GM12878 (cell line): ENCODE measurements at regions not wholly inside any gene's neighbourhood (a gene's known extent, or its start where the extent isn't known, plus 50 kb on each side); places are given as distances from the start of the nearest gene placed in this dataset.

Source experiments
- ATAC-seq: fragments of 200-7000 bp; cut with Tn5 transposase; 3 replicates; pipeline ENCODE4 v1.9.1; 2020; ENCODE audit warnings: mild to moderate bottlenecking, moderate library complexity
- BruUV-seq: library from RNA; stranded (reverse); fragments of 400-500 nt; replicated peaks from 2 replicates; lab custom pipeline; 2021; lab: Mats Ljungman, UMichigan
- CTCF ChIA-PET: fragments of 300-600 bp; sonication (Branson Sonifier 250); formaldehyde crosslinking; extraction: SDS; loops from one replicate; lab custom pipeline; 2021; ENCODE audit warnings: inconsistent platforms; lab: Yijun Ruan, JAX
- POLR2A ChIA-PET: fragments of 350-600 bp; formaldehyde crosslinking; extraction: SDS; loops from one replicate; lab custom pipeline; 2021; ENCODE audit warnings: inconsistent platforms; lab: Charles Lee
- RAD21 ChIA-PET: fragments of 300-600 bp; sonication (Branson Sonifier 250); formaldehyde crosslinking; loops from one replicate; lab custom pipeline; 2023; ENCODE audit warnings: antibody characterized with exemption; ENCODE audit not compliant: unreplicated experiment; lab: Charles Lee
- SMC1A ChIA-PET: fragments of 300-600 bp; sonication (Branson Sonifier 250); formaldehyde crosslinking; loops from one replicate; lab custom pipeline; 2023; ENCODE audit not compliant: unreplicated experiment, uncharacterized antibody; lab: Charles Lee
- DNase-seq: peaks from one replicate; pipeline ENCODE4 v3.0.0-alpha.2; 2011; ENCODE audit warnings: low read depth, low spot score
- FAIRE-seq: peaks from 3 replicates; lab custom pipeline; 2011; peaks lifted over from hg19 to GRCh38; lab: Jason Lieb, UNC
- H2AFZ ChIP-seq: 2 replicates; pipeline ENCODE4 v1.6.0; 2011; ENCODE audit warnings: low read depth, low read length, control low read depth; ENCODE audit not compliant: control insufficient read depth
- H3K27ac ChIP-seq: 2 replicates; pipeline ENCODE4 v1.5.1; 2011; ENCODE audit warnings: control low read depth; ENCODE audit not compliant: control insufficient read depth, insufficient read depth
- H3K27me3 ChIP-seq, 2 experiments: replicated peaks in 1 of 2; 2 replicates each; pipeline versions ENCODE4 v1.6.0 to v1.6.1; 2011; ENCODE audit warnings: low read length in 1 of 2; ENCODE audit not compliant: control insufficient read depth in 2 of 2, insufficient read depth in 2 of 2
- H3K36me3 ChIP-seq, 2 experiments: 2 replicates each; pipeline ENCODE4 v1.5.1; 2011; ENCODE audit warnings: low read length in 1 of 2; ENCODE audit not compliant: control insufficient read depth in 2 of 2, insufficient read depth in 2 of 2
- H3K4me1 ChIP-seq: 2 replicates; pipeline ENCODE4 v1.6.1; 2011; ENCODE audit warnings: mild to moderate bottlenecking, low read length, moderate library complexity, mixed read lengths; ENCODE audit not compliant: control insufficient read depth, insufficient read depth
- H3K4me2 ChIP-seq: 2 replicates; pipeline ENCODE4 v1.6.0; 2011; ENCODE audit warnings: control low read depth; ENCODE audit not compliant: control insufficient read depth, insufficient read depth
- H3K4me3 ChIP-seq: fragments of 200-600 bp; sonication (generic); 2 replicates; pipeline ENCODE4 v1.5.1; 2016
- H3K79me2 ChIP-seq: 2 replicates; pipeline ENCODE4 v1.6.0; 2011; ENCODE audit warnings: low read length; ENCODE audit not compliant: control insufficient read depth, insufficient read depth
- H3K9ac ChIP-seq: 2 replicates; pipeline ENCODE4 v1.8.0; 2011; ENCODE audit warnings: low read length, control low read depth, mixed read lengths; ENCODE audit not compliant: control insufficient read depth, insufficient read depth
- H3K9me3 ChIP-seq: replicated peaks from 3 replicates; pipeline ENCODE4 v1.5.1; 2011; ENCODE audit warnings: mild to moderate bottlenecking, low read length; ENCODE audit not compliant: control insufficient read depth, insufficient read depth
- H4K20me1 ChIP-seq: 2 replicates; pipeline ENCODE4 v1.6.0; 2011; ENCODE audit not compliant: control insufficient read depth, insufficient read depth
- CBX3 ChIP-seq: fragments of 200-600 bp; sonication (generic); IDR thresholded peaks from 2 replicates; pipeline ENCODE4 v1.6.1; 2016; ENCODE audit warnings: low read depth, borderline replicate concordance
- HSF1 ChIP-seq: fragments of 150-350 bp; IDR thresholded peaks from 2 replicates; pipeline ENCODE4 v1.6.1; 2014; ENCODE audit warnings: mild to moderate bottlenecking, low read depth, low read length
- IKZF1 ChIP-seq: fragments of 450-650 bp; conservative IDR thresholded peaks from 2 replicates; pipeline ENCODE4 v1.6.1; 2017; ENCODE audit warnings: antibody characterized with exemption, mild to moderate bottlenecking
- KAT2A ChIP-seq: conservative IDR thresholded peaks from 2 replicates; pipeline ENCODE4 v1.6.1; 2011; ENCODE audit warnings: low read depth, low read length; ENCODE audit not compliant: control insufficient read depth
- LARP7 ChIP-seq: fragments of 450-650 bp; IDR thresholded peaks from 2 replicates; pipeline ENCODE4 v1.6.1; 2017; ENCODE audit warnings: mild to moderate bottlenecking
- NFXL1 ChIP-seq: fragments of 450-650 bp; IDR thresholded peaks from 2 replicates; pipeline ENCODE4 v1.6.1; 2017; ENCODE audit warnings: antibody characterized with exemption, mild to moderate bottlenecking, borderline replicate concordance
- PAX5 ChIP-seq: IDR thresholded peaks from 2 replicates; pipeline ENCODE4 v1.6.1; 2011; ENCODE audit warnings: low read depth, low read length, borderline replicate concordance
- RB1 ChIP-seq: fragments of 450-650 bp; formaldehyde crosslinking; IDR thresholded peaks from 2 replicates; pipeline ENCODE4 v1.6.1; 2017; ENCODE audit warnings: mild to moderate bottlenecking, borderline replicate concordance
- SIN3A ChIP-seq: IDR thresholded peaks from 2 replicates; pipeline ENCODE4 v1.6.1; 2012; ENCODE audit warnings: low read depth, low read length, improper control_type of control experiment
- TBL1XR1 ChIP-seq: IDR thresholded peaks from 2 replicates; pipeline ENCODE4 v1.6.1; 2012; ENCODE audit warnings: low read depth, low read length, improper control_type of control experiment
- TCF12 ChIP-seq: IDR thresholded peaks from 2 replicates; pipeline ENCODE4 v1.6.1; 2011; ENCODE audit warnings: low read depth, mild to moderate bottlenecking, low read length
- USF1 ChIP-seq: IDR thresholded peaks from 2 replicates; pipeline ENCODE4 v1.6.1; 2011; ENCODE audit warnings: borderline replicate concordance, low read depth, mild to moderate bottlenecking, moderate library complexity, mixed read lengths, low read length; ENCODE audit not compliant: insufficient read depth; ENCODE audit errors: extremely low read length
- WGBS: methylation state at CpG from one replicate; pipeline ENCODE4 v1.1.6; 2016; ENCODE audit warnings: low lambda C conversion rate; ENCODE audit not compliant: insufficient replicate concordance, insufficient coverage; ENCODE audit errors: missing lambda C conversion rate; 5-methylcytosine and 5-hydroxymethylcytosine counted together
- in situ Hi-C: fragments of 300-500 bp; cut with MboI; formaldehyde crosslinking; loops from 9 replicates; pipeline ENCODE4 v1.14.3; 2018; ENCODE audit warnings: mixed read lengths
- intact Hi-C: fragments of 100-400 bp; cut with micrococcal nuclease; formaldehyde crosslinking; loops from one replicate; pipeline ENCODE4 v1.14.2; 2022; ENCODE audit not compliant: unreplicated experiment

- H4K20me1 ChIP-seq: no peaks in the 10 kb centered on the region
- TF ChIP-seq LARP7: no peak
- no peaks in the 10 kb centered on the region for H3K9me3 ChIP-seq
- H3K4me2 ChIP-seq: no peak overlapping the region
- ChIA-PET SMC1A (interaction anchor here (0.8 to 2.1 kb wide), 2 partner anchors 17 to 60 kb away, joined by 3 to 8 read pairs; no protein-coding TSS in a partner anchor), RAD21 (no interaction called here), POLR2A (no interaction called here), CTCF (interaction anchor here (1.6 kb wide), 1 partner anchor 196 kb away, joined by 7 read pairs; no protein-coding TSS in a partner anchor)
- no peaks in the 10 kb centered on the region for H3K27me3 ChIP-seq
- WGBS: 46% methylated on average over 10 of the region's 10 CpGs
- in situ Hi-C loops (no loop called here), intact Hi-C loops (no loop called here)
- H3K79me2 ChIP-seq: no peaks in the 10 kb centered on the region
- no peak overlapping the region for H3K9ac ChIP-seq
- peaks cover 11% of the 10 kb centered on the region for H3K4me1 ChIP-seq
- DNase-seq (no peak), FAIRE-seq (no peak), ATAC-seq (no peak)
- no peaks in the 10 kb centered on the region for H3K36me3 ChIP-seq
- H3K27ac ChIP-seq: no peak overlapping the region
- no TSS peak for BruUV-seq
- H2AFZ ChIP-seq: no peak overlapping the region
- no peak overlapping the region for H3K4me3 ChIP-seq
Observed at GRCh38 chr5:173729079-173729765, 112.8 kb upstream of the BOD1 start.

- FAIRE-seq: no peak
- intact Hi-C loops: no loop called here
- DNase-seq: no peak
- Histone ChIP-seq H3K9me3 (no peaks in the 10 kb centered on the region), H4K20me1 (no peaks in the 10 kb centered on the region), H3K9ac (no peak overlapping the region), H3K4me3 (no peak overlapping the region), H3K4me1 (peaks cover 27% of the 10 kb centered on the region), H3K27me3 (no peaks in the 10 kb centered on the region), H3K4me2 (no peak overlapping the region), H3K36me3 (no peaks in the 10 kb centered on the region), H3K79me2 (no peaks in the 10 kb centered on the region), H3K27ac (no peak overlapping the region), H2AFZ (no peak overlapping the region)
- RAD21 ChIA-PET: interaction anchor here (1.1 to 1.2 kb wide), 2 partner anchors 101 to 194 kb away, joined by 3 read pairs; no protein-coding TSS in a partner anchor
- in situ Hi-C loops: no loop called here
- ATAC-seq: no peak
- CTCF ChIA-PET: no interaction called here
- POLR2A ChIA-PET: no interaction called here
- 94% methylated on average over 14 of the region's 14 CpGs for WGBS
- BruUV-seq: no TSS peak
- SMC1A ChIA-PET: interaction anchor here (0.9 to 1.7 kb wide), 8 partner anchors 10 to 194 kb away, joined by 3 to 7 read pairs (median 4); no protein-coding TSS in a partner anchor
- no peak for TF ChIP-seq HSF1
- no peak for TF ChIP-seq KAT2A
- TF ChIP-seq SIN3A: no peak
- no peak for TF ChIP-seq IKZF1
- TF ChIP-seq NFXL1: no peak
- no peak for TF ChIP-seq TCF12
- TF ChIP-seq RB1: no peak
- no peak for TF ChIP-seq TBL1XR1
- TF ChIP-seq CBX3: no peak
- no peak for TF ChIP-seq PAX5
- TF ChIP-seq USF1: no peak
Observed at GRCh38 chr5:173730632-173731298, 114.3 kb upstream of the BOD1 start.
